ENCODE measurements at regions not wholly inside any gene's neighbourhood (a gene's known extent, or its start where the extent isn't known, plus 50 kb on each side); places are given as distances from the start of the nearest gene placed in this dataset.
"Not testable (repeated sequence)": the region's sequence is repeated elsewhere in the genome, so short reads cannot be mapped to it uniquely, and the experiment has no call there.

DNA sequence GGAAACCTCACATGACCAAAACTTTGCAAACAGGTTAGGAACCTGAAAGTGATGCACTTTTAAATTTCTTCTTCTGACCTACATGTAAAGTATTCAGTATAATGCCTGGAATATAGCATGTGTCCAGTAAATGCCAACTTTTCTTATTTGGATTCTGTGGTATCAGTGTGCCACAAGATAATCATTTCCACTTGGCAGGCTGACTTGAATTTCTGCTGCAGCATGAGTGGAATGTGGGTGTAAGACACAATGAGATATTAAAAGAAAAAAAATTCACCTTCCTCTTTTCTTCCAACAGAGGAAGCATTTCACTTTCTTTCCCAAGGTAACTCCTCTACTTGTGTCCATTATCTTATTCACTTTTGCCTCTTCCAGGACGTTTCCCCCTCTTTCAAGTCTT lies 141.9 kb upstream of the PRKD1 start:
- Histone ChIP-seq H3K27me3 (replicated peaks; ENCODE audit: insufficient read depth) (no peaks in the 10 kb centered on the region), H3K36me3 (ENCODE audit: low read depth) (no peaks in the 10 kb centered on the region), H3K9me2 (ENCODE audit: insufficient read depth) (no peaks in the 10 kb centered on the region), H3K79me2 (ENCODE audit: insufficient read depth) (no peaks in the 10 kb centered on the region), H3K4me2 (ENCODE audit: unreplicated experiment) (no peak overlapping the region), H3K4me3 (no peak overlapping the region), H3K4me1 (ENCODE audit: insufficient read depth) (peaks cover 13% of the 10 kb centered on the region; the same call in 1 of the 2 replicates), H3K9me3 (ENCODE audit: low read depth) (no peaks in the 10 kb centered on the region), H2AFZ (no peak overlapping the region), H3K9ac (no peak overlapping the region), H4K20me1 (ENCODE audit: insufficient read depth) (no peaks in the 10 kb centered on the region), H3F3A (ENCODE audit: insufficient read depth) (no peaks in the 10 kb centered on the region), H3K27ac (no peak overlapping the region)
- in situ Hi-C loops (cut with MboI): no loop called here
- TF ChIP-seq EZH2 (IDR thresholded peaks at IDR 0.05; ENCODE audit: insufficient read depth, poor library complexity, severe bottlenecking) (no peak), EZH2phosphoT487 (IDR thresholded peaks at IDR 0.05; ENCODE audit: insufficient read depth, low read depth) (no peak)
- 12 to 19% methylated on average over 1 of the region's 1 CpG for WGBS, 2 experiments (ENCODE audit: low coverage in 1 of 2, low lambda C conversion rate in 2 of 2, missing lambda C conversion rate in 2 of 2)
- DNase-seq: peak; percentile 16

DNA sequence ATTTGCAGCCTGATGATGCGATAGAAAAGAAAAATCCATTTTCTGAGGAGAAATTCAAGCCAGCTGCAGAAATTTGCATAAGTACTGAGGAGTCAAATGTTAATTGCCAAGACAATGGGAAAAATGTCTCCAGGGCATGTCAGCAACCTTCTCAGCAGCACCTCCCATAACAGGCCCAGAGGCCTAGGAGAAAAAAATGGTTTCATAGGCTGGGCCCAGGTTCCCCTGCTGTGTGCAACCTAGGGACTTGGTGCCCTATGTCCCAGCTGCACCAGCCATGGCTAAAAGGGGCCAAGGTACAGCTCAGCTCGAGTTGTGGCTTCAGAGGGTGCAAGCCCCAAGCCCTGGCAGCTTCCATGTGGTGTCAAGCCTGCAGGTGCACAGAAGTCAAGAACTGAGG lies 144.8 kb upstream of the PRKD1 start:
- H3K27me3 ChIP-seq (replicated peaks; ENCODE audit: insufficient read depth); H3K4me3 ChIP-seq; H3K9me2 ChIP-seq (ENCODE audit: insufficient read depth); H4K20me1 ChIP-seq (ENCODE audit: insufficient read depth); H3K4me2 ChIP-seq (ENCODE audit: unreplicated experiment); H3K9me3 ChIP-seq (ENCODE audit: low read depth); H3K36me3 ChIP-seq (ENCODE audit: low read depth); H3K79me2 ChIP-seq (ENCODE audit: insufficient read depth); H3K27ac ChIP-seq; DNase-seq; H2AFZ ChIP-seq; H3F3A ChIP-seq (ENCODE audit: insufficient read depth); in situ Hi-C loops (cut with MboI); H3K9ac ChIP-seq: not testable (repeated sequence)
- 46 to 50% methylated on average over 2 of the region's 2 CpGs for WGBS, 2 experiments (ENCODE audit: low coverage in 1 of 2, low lambda C conversion rate in 2 of 2, missing lambda C conversion rate in 2 of 2)
- H3K4me1 ChIP-seq (ENCODE audit: insufficient read depth): 0 out of 2 replicates have a peak, but pooled peaks cover 11% of the 10 kb centered on the region

DNA sequence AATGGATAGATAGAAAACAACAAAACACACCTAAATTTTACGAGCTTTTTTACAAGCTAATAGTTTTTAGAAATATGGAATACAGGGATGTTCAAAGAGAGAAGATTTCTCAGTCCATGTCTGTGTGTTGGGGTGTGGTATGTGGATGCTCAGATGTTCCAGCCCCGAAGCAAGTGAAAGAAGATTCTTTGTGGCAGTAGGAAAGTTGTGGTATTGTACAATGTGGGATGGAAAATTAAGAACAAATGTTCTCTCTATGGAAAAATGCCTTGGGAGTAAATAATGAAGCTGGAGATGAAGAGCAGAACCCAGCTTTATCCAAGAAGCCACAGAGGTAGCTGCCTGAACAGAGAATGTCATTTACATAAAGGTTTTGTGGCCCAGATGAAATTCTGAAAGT lies 150.3 kb upstream of the PRKD1 start:
- TF ChIP-seq EZH2phosphoT487 (IDR thresholded peaks at IDR 0.05; ENCODE audit: insufficient read depth, low read depth) (no peak), EZH2 (IDR thresholded peaks at IDR 0.05; ENCODE audit: insufficient read depth, poor library complexity, severe bottlenecking) (no peak)
- Histone ChIP-seq H3F3A (ENCODE audit: insufficient read depth) (peaks cover 12% of the 10 kb centered on the region; the same call in 1 of the 2 replicates), H3K4me2 (ENCODE audit: unreplicated experiment) (no peak overlapping the region), H3K36me3 (ENCODE audit: low read depth) (no peaks in the 10 kb centered on the region), H3K79me2 (ENCODE audit: insufficient read depth) (no peaks in the 10 kb centered on the region), H2AFZ (peak overlapping the region; percentile 22), H3K9me3 (ENCODE audit: low read depth) (no peaks in the 10 kb centered on the region), H3K9ac (no peak overlapping the region), H3K27ac (no peak overlapping the region), H4K20me1 (ENCODE audit: insufficient read depth) (no peaks in the 10 kb centered on the region), H3K9me2 (ENCODE audit: insufficient read depth) (no peaks in the 10 kb centered on the region), H3K4me3 (no peak overlapping the region), H3K27me3 (replicated peaks; ENCODE audit: insufficient read depth) (no peaks in the 10 kb centered on the region), H3K4me1 (ENCODE audit: insufficient read depth) (peaks cover 9% of the 10 kb centered on the region; the same call in 1 of the 2 replicates)
- peak; percentile 44 for DNase-seq
- 5 to 10% methylated on average over 2 of the region's 2 CpGs for WGBS, 2 experiments (ENCODE audit: low coverage in 1 of 2, low lambda C conversion rate in 2 of 2, missing lambda C conversion rate in 2 of 2)
- in situ Hi-C loops (cut with MboI): no loop called here

DNA sequence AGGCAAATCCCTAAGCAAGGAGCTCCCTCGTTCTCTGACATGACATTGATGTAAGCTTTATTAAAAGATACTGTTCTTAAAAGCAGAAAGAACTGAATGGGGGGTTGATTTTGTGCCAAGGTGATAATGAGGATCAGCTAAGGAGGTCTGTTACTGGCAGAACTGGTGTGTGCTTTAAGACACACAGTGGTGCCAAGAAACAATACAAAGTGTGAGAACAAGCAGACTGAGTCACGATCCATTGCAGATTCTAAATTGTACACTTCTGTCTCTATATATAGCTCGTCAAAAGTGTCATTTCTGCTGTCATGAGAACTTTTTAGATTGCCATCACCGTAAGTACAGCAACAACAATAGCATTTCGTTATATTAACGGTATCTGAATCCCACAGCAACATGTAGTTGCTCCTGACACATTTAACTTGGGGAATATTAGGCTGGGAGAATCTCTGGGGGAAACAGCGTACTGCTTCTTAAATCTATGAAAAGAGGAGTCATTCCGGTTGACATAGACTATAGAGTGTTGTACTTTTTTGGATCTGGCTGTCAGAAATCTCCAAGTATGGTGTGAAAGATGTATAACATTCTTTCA lies 151.3 kb upstream of the PRKD1 start:
- in situ Hi-C loops (cut with MboI): no loop called here
- WGBS, 2 experiments (ENCODE audit: low coverage in 1 of 2, low lambda C conversion rate in 2 of 2, missing lambda C conversion rate in 2 of 2): 66 to 69% methylated on average over 8 of the region's 8 CpGs

More for the DNA sequence above, 151.3 kb upstream of the PRKD1 start:
- H3K27me3 ChIP-seq (replicated peaks; ENCODE audit: insufficient read depth): no peaks in the 10 kb centered on the region
- TF ChIP-seq EZH2 (IDR thresholded peaks at IDR 0.05; ENCODE audit: insufficient read depth, poor library complexity, severe bottlenecking) (no peak), EZH2phosphoT487 (IDR thresholded peaks at IDR 0.05; ENCODE audit: insufficient read depth, low read depth) (no peak)
- no peaks in the 10 kb centered on the region for H3K36me3 ChIP-seq (ENCODE audit: low read depth)
- H2AFZ ChIP-seq: peak overlapping the region; percentile 22
- no peaks in the 10 kb centered on the region for H3K79me2 ChIP-seq (ENCODE audit: insufficient read depth)
- no peak overlapping the region for H3K4me3 ChIP-seq
- peaks cover 12% of the 10 kb centered on the region; the same call in 1 of the 2 replicates for H3F3A ChIP-seq (ENCODE audit: insufficient read depth)
- no peak overlapping the region for H3K27ac ChIP-seq
- H4K20me1 ChIP-seq (ENCODE audit: insufficient read depth): no peaks in the 10 kb centered on the region
- no peak overlapping the region for H3K9ac ChIP-seq
- H3K9me2 ChIP-seq (ENCODE audit: insufficient read depth): no peaks in the 10 kb centered on the region
- H3K4me1 ChIP-seq (ENCODE audit: insufficient read depth): peaks cover 9% of the 10 kb centered on the region; the same call in 1 of the 2 replicates
- peak; percentile 12 for DNase-seq
- no peaks in the 10 kb centered on the region for H3K9me3 ChIP-seq (ENCODE audit: low read depth)
- H3K4me2 ChIP-seq (ENCODE audit: unreplicated experiment): no peak overlapping the region

Data from GM23248 (cell line).